K562 (cell line): ENCODE measurements at regions not wholly inside any gene's neighbourhood (a gene's known extent, or its start where the extent isn't known, plus 50 kb on each side); places are given as distances from the start of the nearest gene placed in this dataset.

Experiments used
- ATAC-seq: fragments of 200-7000 bp; cut with Tn5 transposase; 3 replicates; pipeline ENCODE4 v1.9.1; 2020; ENCODE audit warnings: moderate library complexity
- BruUV-seq: library from RNA; stranded (reverse); fragments of 400-500 nt; replicated peaks from 2 replicates; lab custom pipeline; 2021; lab: Mats Ljungman, UMichigan
- CTCF ChIA-PET: fragments of 300-600 bp; formaldehyde crosslinking; extraction: SDS; loops from one replicate; lab custom pipeline; 2021; ENCODE audit warnings: low intra/inter-chr PET ratio; lab: Yijun Ruan, JAX
- POLR2A ChIA-PET: fragments of 300-600, 350-650 bp; sonication (Branson Sonifier 250); formaldehyde crosslinking; extraction: SDS; loops from one replicate; lab custom pipeline; 2021; ENCODE audit warnings: antibody characterized with exemption, inconsistent platforms; lab: Yijun Ruan, JAX
- DNase-seq, 4 experiments: peaks; one replicate each; pipeline versions ENCODE4 v3.0.0 to v3.0.0-alpha.2; 2011 to 2018; ENCODE audit warnings: low spot score in 3 of 4, mixed read lengths in 3 of 4; ENCODE audit errors: extremely low read depth in 1 of 4
- FAIRE-seq: peaks from 2 replicates; lab custom pipeline; 2011; peaks lifted over from hg19 to GRCh38; lab: Jason Lieb, UNC
- H2AFZ ChIP-seq: 2 replicates; pipeline ENCODE4 v1.6.0; 2011; ENCODE audit warnings: low read depth, low read length, control low read depth, inconsistent platforms
- H3K27ac ChIP-seq: fragments of 200-600 bp; 3 replicates; pipeline ENCODE4 v1.8.0; 2011; ENCODE audit warnings: low read depth, mild to moderate bottlenecking, control low read depth, inconsistent platforms, low read length, moderate library complexity, mixed read lengths; ENCODE audit errors: extremely low read depth
- H3K27me3 ChIP-seq, 2 experiments: fragments of 300-600 bp in 1 of 2; 2 replicates in 1 of 2; 3 replicates in 1 of 2; pipeline versions ENCODE4 v1.6.0 to v1.8.0; 2011; ENCODE audit warnings: inconsistent platforms in 2 of 2, low read length in 2 of 2, mild to moderate bottlenecking in 1 of 2, mixed read lengths in 1 of 2, moderate library complexity in 1 of 2; ENCODE audit not compliant: control insufficient read depth in 2 of 2, insufficient read depth in 2 of 2
- H3K36me3 ChIP-seq: fragments of 300-600 bp; 3 replicates; pipeline ENCODE4 v1.8.0; 2011; ENCODE audit warnings: mild to moderate bottlenecking, low read length, inconsistent platforms; ENCODE audit not compliant: control insufficient read depth, insufficient read depth
- H3K4me1 ChIP-seq, 2 experiments: fragments of 200-600 bp in 1 of 2; replicated peaks in 1 of 2; 2 replicates in 1 of 2; 3 replicates in 1 of 2; pipeline versions ENCODE4 v1.5.1 to v1.8.0; 2011; ENCODE audit warnings: inconsistent platforms in 2 of 2, low read length in 2 of 2, mild to moderate bottlenecking in 1 of 2, mixed read lengths in 1 of 2, moderate library complexity in 1 of 2; ENCODE audit not compliant: control insufficient read depth in 2 of 2, insufficient read depth in 2 of 2
- H3K4me2 ChIP-seq: 2 replicates; pipeline ENCODE4 v1.6.1; 2011; ENCODE audit warnings: low read length, control low read depth, inconsistent platforms, mixed read lengths; ENCODE audit not compliant: insufficient read depth
- H3K4me3 ChIP-seq: fragments of 200-600 bp; sonication (generic), shearing (Covaris generic); 2 replicates; pipeline ENCODE4 v1.5.1; 2016; ENCODE audit warnings: control low read depth, inconsistent platforms
- H3K79me2 ChIP-seq: fragments of 200-600 bp; 3 replicates; pipeline ENCODE4 v1.8.0; 2011; ENCODE audit warnings: low read length, inconsistent platforms; ENCODE audit not compliant: control insufficient read depth, insufficient read depth
- H3K9ac ChIP-seq, 2 experiments: 2 replicates each; pipeline versions ENCODE4 v1.6.0 to v1.6.1; 2011; ENCODE audit warnings: low read depth in 2 of 2, low read length in 2 of 2, control low read depth in 1 of 2, inconsistent platforms in 1 of 2, mild to moderate bottlenecking in 1 of 2, mixed read lengths in 1 of 2; ENCODE audit not compliant: insufficient read depth in 1 of 2
- H3K9me1 ChIP-seq: one replicate; pipeline ENCODE4 v1.6.0; 2011; ENCODE audit warnings: inconsistent platforms, mild to moderate bottlenecking, low read length, moderate library complexity; ENCODE audit not compliant: control insufficient read depth, insufficient read depth
- H3K9me3 ChIP-seq: replicated peaks from 2 replicates; pipeline ENCODE4 v1.5.1; 2011; ENCODE audit warnings: low read depth, low read length, inconsistent platforms; ENCODE audit not compliant: control insufficient read depth, insufficient read depth
- H4K20me1 ChIP-seq: replicated peaks from 2 replicates; pipeline ENCODE4 v1.6.1; 2011; ENCODE audit warnings: low read length, inconsistent platforms, mixed read lengths; ENCODE audit not compliant: control insufficient read depth, insufficient read depth
- CREM ChIP-seq: IDR thresholded peaks from 2 replicates; pipeline ENCODE4 v1.6.1; 2014; ENCODE audit warnings: antibody characterized with exemption, low read depth
- KLF6 ChIP-seq: fragments of 250-450 bp; sonication (Bioruptor Pico); IDR thresholded peaks from 2 replicates; pipeline ENCODE4 v1.4.0; 2020; ENCODE audit warnings: mild to moderate bottlenecking, moderate library complexity, borderline replicate concordance
- RAD21 ChIP-seq, 2 experiments: fragments of 250-450 bp in 1 of 2; fragments of 450-650 bp in 1 of 2; sonication (Bioruptor Pico) in 1 of 2; formaldehyde crosslinking in 1 of 2; IDR thresholded peaks in 1 of 2; conservative IDR thresholded peaks in 1 of 2; 2 replicates each; pipeline versions ENCODE4 v1.4.0 to v1.8.0; 2020 to 2022; ENCODE audit warnings: mild to moderate bottlenecking in 2 of 2, moderate library complexity in 1 of 2
- RBM22 ChIP-seq: fragments of 200-400 bp; formaldehyde crosslinking; IDR thresholded peaks from 2 replicates; pipeline ENCODE4 v1.6.1; 2018; ENCODE audit warnings: low read length, low read depth; ENCODE audit not compliant: poor library complexity, severe bottlenecking
- SMAD3 ChIP-seq: fragments of 450-650 bp; formaldehyde crosslinking; conservative IDR thresholded peaks from 2 replicates; pipeline ENCODE4 v1.4.0; 2020; ENCODE audit warnings: mild to moderate bottlenecking
- ZBTB17 ChIP-seq: fragments of 450-650 bp; formaldehyde crosslinking; IDR thresholded peaks from 2 replicates; pipeline ENCODE4 v1.4.0; 2020; ENCODE audit warnings: mild to moderate bottlenecking
- ZEB2 ChIP-seq: fragments of 450-650 bp; IDR thresholded peaks from 2 replicates; pipeline ENCODE4 v1.6.1; 2016
- ZNF184 ChIP-seq: sonication (generic); formaldehyde crosslinking; IDR thresholded peaks from 2 replicates; pipeline ENCODE4 v1.5.0; 2020; ENCODE audit warnings: missing genetic modification reagents
- ZNF24 ChIP-seq: fragments of 450-650 bp; IDR thresholded peaks from 2 replicates; pipeline ENCODE4 v1.6.1; 2016
- ZNF586 ChIP-seq: fragments of 450-650 bp; formaldehyde crosslinking; conservative IDR thresholded peaks from 2 replicates; pipeline ENCODE4 v1.4.0; 2020; ENCODE audit warnings: mild to moderate bottlenecking, moderate library complexity
- WGBS: fragments of 100-300 bp; shearing (Covaris generic); methylation state at CpG from one replicate; pipeline ENCODE4 v1.1.6; 2016; ENCODE audit warnings: low coverage, mixed read lengths; ENCODE audit not compliant: insufficient coverage; ENCODE audit errors: missing lambda C conversion rate; 5-methylcytosine and 5-hydroxymethylcytosine counted together
- in situ Hi-C: fragments of 300-500 bp; cut with MboI; formaldehyde crosslinking; loops from 4 replicates; pipeline ENCODE4 v1.15.0; 2018; ENCODE audit warnings: inconsistent platforms, mixed read lengths
- intact Hi-C: fragments of 100-400 bp; cut with micrococcal nuclease; formaldehyde crosslinking; loops from 2 replicates; pipeline ENCODE4 v1.14.2; 2022
- TF ChIP-seq, protein P1 (sequence below): IDR thresholded peaks from 2 replicates; pipeline ENCODE4 v1.6.1; 2016; ENCODE audit warnings: missing genetic modification characterization, missing compliant biosample characterization
- TF ChIP-seq, protein P2 (sequence below), 2 experiments: fragments of 450-650 bp in 1 of 2; sonication (generic) in 1 of 2; formaldehyde crosslinking in 1 of 2; IDR thresholded peaks; 2 replicates each; pipeline versions ENCODE4 v1.7.1 to v1.9.0; 2016 to 2022; ENCODE audit warnings: inconsistent platforms in 1 of 2, mild to moderate bottlenecking in 1 of 2, missing genetic modification reagents in 1 of 2

GRCh38 chr6:112883095-112883494, 536.0 kb downstream of the RFPL4B start:
- Histone ChIP-seq H3K4me1 (peaks cover 0 to 7% of the 10 kb centered on the region in 2 experiments; a peak in 2 of 5 replicates), H3K9me1 (no peaks in the 10 kb centered on the region), H3K4me2 (no peak overlapping the region), H3K9ac (no peak overlapping the region), H2AFZ (no peak overlapping the region), H3K79me2 (peaks cover 3% of the 10 kb centered on the region; the same call in 1 of the 3 replicates), H3K4me3 (no peak overlapping the region), H4K20me1 (no peaks in the 10 kb centered on the region), H3K9me3 (no peaks in the 10 kb centered on the region), H3K27ac (no peak overlapping the region), H3K36me3 (no peaks in the 10 kb centered on the region), H3K27me3 (no peaks in the 10 kb centered on the region)
- POLR2A ChIA-PET, result interaction anchor here (0.6 kb wide), 1 partner anchor 973 kb away, joined by 3 read pairs; no protein-coding TSS in a partner anchor
- no peak for ATAC-seq
- intact Hi-C loops (no loop called here), in situ Hi-C loops (loop anchor here (25.0 kb wide), 1 partner anchor 1029 kb away; no protein-coding TSS in a partner anchor)
- FAIRE-seq, result no peak
- DNase-seq, result no peak
- BruUV-seq, result no TSS peak
- 83% methylated on average over 3 of the region's 3 CpGs for WGBS
- CTCF ChIA-PET, result no interaction called here
- TF ChIP-seq ZBTB17 (CRISPR knock-in tag) (no peak), KLF6 (CRISPR knock-in tag) (no peak), CREM (no peak), ZNF184 (CRISPR knock-in tag) (no peak), ZNF24 (no peak), RAD21 (CRISPR knock-in tag; conservative IDR thresholded peaks at IDR 0.05 in 1 of 2, IDR thresholded peaks at IDR 0.05 in 1 of 2) (no peak), RBM22 (no peak), ZEB2 (no peak), ZNF586 (CRISPR knock-in tag) (no peak), SMAD3 (CRISPR knock-in tag) (no peak)
- TF ChIP-seq, protein P1, sequence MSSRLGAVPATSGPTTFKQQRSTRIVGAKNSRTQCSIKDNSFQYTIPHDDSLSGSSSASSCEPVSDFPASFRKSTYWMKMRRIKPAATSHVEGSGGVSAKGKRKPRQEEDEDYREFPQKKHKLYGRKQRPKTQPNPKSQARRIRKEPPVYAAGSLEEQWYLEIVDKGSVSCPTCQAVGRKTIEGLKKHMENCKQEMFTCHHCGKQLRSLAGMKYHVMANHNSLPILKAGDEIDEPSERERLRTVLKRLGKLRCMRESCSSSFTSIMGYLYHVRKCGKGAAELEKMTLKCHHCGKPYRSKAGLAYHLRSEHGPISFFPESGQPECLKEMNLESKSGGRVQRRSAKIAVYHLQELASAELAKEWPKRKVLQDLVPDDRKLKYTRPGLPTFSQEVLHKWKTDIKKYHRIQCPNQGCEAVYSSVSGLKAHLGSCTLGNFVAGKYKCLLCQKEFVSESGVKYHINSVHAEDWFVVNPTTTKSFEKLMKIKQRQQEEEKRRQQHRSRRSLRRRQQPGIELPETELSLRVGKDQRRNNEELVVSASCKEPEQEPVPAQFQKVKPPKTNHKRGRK (tag), result no peak
- TF ChIP-seq, protein P2, sequence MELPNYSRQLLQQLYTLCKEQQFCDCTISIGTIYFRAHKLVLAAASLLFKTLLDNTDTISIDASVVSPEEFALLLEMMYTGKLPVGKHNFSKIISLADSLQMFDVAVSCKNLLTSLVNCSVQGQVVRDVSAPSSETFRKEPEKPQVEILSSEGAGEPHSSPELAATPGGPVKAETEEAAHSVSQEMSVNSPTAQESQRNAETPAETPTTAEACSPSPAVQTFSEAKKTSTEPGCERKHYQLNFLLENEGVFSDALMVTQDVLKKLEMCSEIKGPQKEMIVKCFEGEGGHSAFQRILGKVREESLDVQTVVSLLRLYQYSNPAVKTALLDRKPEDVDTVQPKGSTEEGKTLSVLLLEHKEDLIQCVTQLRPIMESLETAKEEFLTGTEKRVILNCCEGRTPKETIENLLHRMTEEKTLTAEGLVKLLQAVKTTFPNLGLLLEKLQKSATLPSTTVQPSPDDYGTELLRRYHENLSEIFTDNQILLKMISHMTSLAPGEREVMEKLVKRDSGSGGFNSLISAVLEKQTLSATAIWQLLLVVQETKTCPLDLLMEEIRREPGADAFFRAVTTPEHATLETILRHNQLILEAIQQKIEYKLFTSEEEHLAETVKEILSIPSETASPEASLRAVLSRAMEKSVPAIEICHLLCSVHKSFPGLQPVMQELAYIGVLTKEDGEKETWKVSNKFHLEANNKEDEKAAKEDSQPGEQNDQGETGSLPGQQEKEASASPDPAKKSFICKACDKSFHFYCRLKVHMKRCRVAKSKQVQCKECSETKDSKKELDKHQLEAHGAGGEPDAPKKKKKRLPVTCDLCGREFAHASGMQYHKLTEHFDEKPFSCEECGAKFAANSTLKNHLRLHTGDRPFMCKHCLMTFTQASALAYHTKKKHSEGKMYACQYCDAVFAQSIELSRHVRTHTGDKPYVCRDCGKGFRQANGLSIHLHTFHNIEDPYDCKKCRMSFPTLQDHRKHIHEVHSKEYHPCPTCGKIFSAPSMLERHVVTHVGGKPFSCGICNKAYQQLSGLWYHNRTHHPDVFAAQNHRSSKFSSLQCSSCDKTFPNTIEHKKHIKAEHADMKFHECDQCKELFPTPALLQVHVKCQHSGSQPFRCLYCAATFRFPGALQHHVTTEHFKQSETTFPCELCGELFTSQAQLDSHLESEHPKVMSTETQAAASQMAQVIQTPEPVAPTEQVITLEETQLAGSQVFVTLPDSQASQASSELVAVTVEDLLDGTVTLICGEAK (IDR thresholded peaks at IDR 0.05), result no peak
- TF ChIP-seq, protein P2 (CRISPR knock-in tag; IDR thresholded peaks at IDR 0.05), result no peak
